ENCODE measurements at regions not wholly inside any gene's neighbourhood (a gene's known extent, or its start where the extent isn't known, plus 50 kb on each side); places are given as distances from the start of the nearest gene placed in this dataset.

DNA sequence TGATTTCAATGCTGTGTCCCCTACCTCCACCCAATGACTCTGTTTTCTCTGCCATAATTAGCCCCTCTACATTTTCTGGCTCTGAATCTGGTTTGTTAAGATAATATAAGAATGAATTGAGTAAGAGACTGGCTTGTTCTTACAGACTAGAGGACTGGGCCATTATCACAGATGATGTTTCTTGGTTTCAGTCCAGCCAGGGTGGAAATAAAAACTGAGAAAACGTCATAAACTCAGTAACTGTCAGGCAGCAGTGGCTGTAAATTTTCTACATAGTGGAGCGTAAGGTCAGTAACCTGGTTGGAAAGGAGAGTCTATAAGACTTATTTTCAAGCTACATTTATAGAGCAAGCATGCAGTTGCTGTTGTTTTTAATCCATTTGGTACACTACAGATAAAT lies 485.4 kb downstream of the HTR7 start:
- no peaks in the 10 kb centered on the region for H3K27me3 ChIP-seq
- H3K27ac ChIP-seq, result no peak overlapping the region
- no peak for DNase-seq
- no peak for ATAC-seq
- intact Hi-C loops (cut with DNase I), result no loop called here
- TF ChIP-seq POLR2A (IDR thresholded peaks at IDR 0.05), result no peak
- TF ChIP-seq, protein P1, sequence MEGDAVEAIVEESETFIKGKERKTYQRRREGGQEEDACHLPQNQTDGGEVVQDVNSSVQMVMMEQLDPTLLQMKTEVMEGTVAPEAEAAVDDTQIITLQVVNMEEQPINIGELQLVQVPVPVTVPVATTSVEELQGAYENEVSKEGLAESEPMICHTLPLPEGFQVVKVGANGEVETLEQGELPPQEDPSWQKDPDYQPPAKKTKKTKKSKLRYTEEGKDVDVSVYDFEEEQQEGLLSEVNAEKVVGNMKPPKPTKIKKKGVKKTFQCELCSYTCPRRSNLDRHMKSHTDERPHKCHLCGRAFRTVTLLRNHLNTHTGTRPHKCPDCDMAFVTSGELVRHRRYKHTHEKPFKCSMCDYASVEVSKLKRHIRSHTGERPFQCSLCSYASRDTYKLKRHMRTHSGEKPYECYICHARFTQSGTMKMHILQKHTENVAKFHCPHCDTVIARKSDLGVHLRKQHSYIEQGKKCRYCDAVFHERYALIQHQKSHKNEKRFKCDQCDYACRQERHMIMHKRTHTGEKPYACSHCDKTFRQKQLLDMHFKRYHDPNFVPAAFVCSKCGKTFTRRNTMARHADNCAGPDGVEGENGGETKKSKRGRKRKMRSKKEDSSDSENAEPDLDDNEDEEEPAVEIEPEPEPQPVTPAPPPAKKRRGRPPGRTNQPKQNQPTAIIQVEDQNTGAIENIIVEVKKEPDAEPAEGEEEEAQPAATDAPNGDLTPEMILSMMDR (IDR thresholded peaks at IDR 0.05), result no peak
- WGBS, 2 donors, result 53 to 59% methylated on average over 2 of the region's 2 CpGs
- H3K4me1 ChIP-seq, result no peaks in the 10 kb centered on the region
- H3K4me3 ChIP-seq, result no peak overlapping the region
- H3K9me3 ChIP-seq, result no peaks in the 10 kb centered on the region
- H3K36me3 ChIP-seq (replicated peaks in 1 of 2; ENCODE audit: insufficient read depth in 1 of 2, low read depth in 2 of 2), result no peaks in the 10 kb centered on the region

DNA sequence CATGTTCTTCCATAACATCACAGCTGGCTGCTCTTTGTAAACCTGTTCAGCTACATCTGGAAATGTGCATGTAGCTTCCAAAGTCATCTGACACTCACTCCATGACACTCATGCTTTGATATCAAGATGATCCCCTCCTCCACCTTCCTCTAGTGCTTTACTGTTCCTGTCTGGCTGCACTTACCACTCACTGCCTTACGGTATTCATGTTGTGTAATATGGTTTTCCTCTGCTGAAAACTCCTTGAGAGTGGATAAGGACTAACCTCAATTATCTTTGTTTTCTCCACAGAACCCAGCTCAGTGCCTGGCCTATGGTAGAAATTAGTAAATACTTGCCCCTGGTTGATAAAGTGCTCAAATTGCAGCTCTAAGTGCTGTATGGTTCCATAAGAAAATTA lies 483.9 kb downstream of the HTR7 start:
- intact Hi-C loops (cut with DNase I), result no loop called here
- Histone ChIP-seq H3K4me1 (no peaks in the 10 kb centered on the region), H3K27ac (no peak overlapping the region), H3K9me3 (no peaks in the 10 kb centered on the region), H3K27me3 (no peaks in the 10 kb centered on the region), H3K36me3 (replicated peaks in 1 of 2; ENCODE audit: insufficient read depth in 1 of 2, low read depth in 2 of 2) (no peaks in the 10 kb centered on the region), H3K4me3 (no peak overlapping the region)
- DNase-seq, result no peak
- ATAC-seq, result no peak
- 78 to 82% methylated on average over 1 of the region's 1 CpG for WGBS, 2 donors
- no peak for TF ChIP-seq POLR2A (IDR thresholded peaks at IDR 0.05)
- TF ChIP-seq, protein P1 (IDR thresholded peaks at IDR 0.05), result no peak

- H3K9me3 ChIP-seq, result no peaks in the 10 kb centered on the region
- no peak for TF ChIP-seq POLR2A (IDR thresholded peaks at IDR 0.05)
- TF ChIP-seq, protein P1 (IDR thresholded peaks at IDR 0.05), result no peak
- no peak for DNase-seq
- no peaks in the 10 kb centered on the region for H3K4me1 ChIP-seq
- H3K27ac ChIP-seq, result no peak overlapping the region
- ATAC-seq, result no peak
- intact Hi-C loops (cut with DNase I), result no loop called here
- no peaks in the 10 kb centered on the region for H3K27me3 ChIP-seq
- H3K36me3 ChIP-seq (replicated peaks in 1 of 2; ENCODE audit: insufficient read depth in 1 of 2, low read depth in 2 of 2), result no peaks in the 10 kb centered on the region
- WGBS, 2 donors, result 69 to 71% methylated on average over 3 of the region's 3 CpGs
- no peak overlapping the region for H3K4me3 ChIP-seq
Measured at GRCh38 chr10:90378524-90379076, 479.2 kb downstream of the HTR7 start.

GRCh38 chr10:90381468-90381867 lies 476.4 kb downstream of the HTR7 start:
- no peaks in the 10 kb centered on the region for H3K9me3 ChIP-seq
- intact Hi-C loops (cut with DNase I), result no loop called here
- H3K4me1 ChIP-seq, result no peaks in the 10 kb centered on the region
- WGBS, 2 donors, result 30 to 31% methylated on average over 2 of the region's 2 CpGs
- H3K27me3 ChIP-seq, result no peaks in the 10 kb centered on the region
- no peak for TF ChIP-seq POLR2A (IDR thresholded peaks at IDR 0.05)
- TF ChIP-seq, protein P1 (IDR thresholded peaks at IDR 0.05), result no peak
- H3K4me3 ChIP-seq, result no peak overlapping the region
- DNase-seq (no peak), ATAC-seq (no peak)
- no peaks in the 10 kb centered on the region for H3K36me3 ChIP-seq (replicated peaks in 1 of 2; ENCODE audit: insufficient read depth in 1 of 2, low read depth in 2 of 2)
- H3K27ac ChIP-seq, result no peak overlapping the region

DNA sequence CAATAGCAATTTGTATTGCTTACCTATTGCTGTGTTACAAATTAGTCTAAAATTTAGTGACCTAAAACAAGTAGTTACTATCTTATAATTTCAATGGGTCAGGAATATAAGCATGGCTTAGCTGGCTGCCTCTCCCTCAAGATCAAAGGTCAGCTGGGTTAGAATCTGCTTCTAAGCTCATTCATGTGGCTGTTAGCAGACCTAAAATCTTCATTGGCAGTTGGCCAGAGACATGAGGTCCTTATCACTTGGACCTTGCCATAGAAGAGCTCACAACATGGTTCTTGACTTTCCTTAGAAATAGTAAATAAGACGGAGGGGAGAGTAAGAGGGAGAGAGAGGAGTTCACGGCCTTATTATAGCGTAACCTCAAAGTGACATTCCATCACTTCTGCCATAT lies 468.0 kb downstream of the HTR7 start:
- no peaks in the 10 kb centered on the region for H3K27me3 ChIP-seq
- H3K9me3 ChIP-seq, result no peaks in the 10 kb centered on the region
- H3K36me3 ChIP-seq (replicated peaks in 1 of 2; ENCODE audit: insufficient read depth in 1 of 2, low read depth in 2 of 2), result no peaks in the 10 kb centered on the region
- H3K4me1 ChIP-seq, result no peaks in the 10 kb centered on the region
- TF ChIP-seq POLR2A (IDR thresholded peaks at IDR 0.05), result no peak
- TF ChIP-seq, protein P1 (IDR thresholded peaks at IDR 0.05), result no peak
- no peak overlapping the region for H3K4me3 ChIP-seq
- intact Hi-C loops (cut with DNase I), result no loop called here
- 79 to 86% methylated on average over 3 of the region's 3 CpGs for WGBS, 2 donors
- ATAC-seq (no peak), DNase-seq (no peak)
- H3K27ac ChIP-seq, result no peak overlapping the region

Data from body of pancreas (tissue), 4 donors.